GM12878 (cell line): ENCODE measurements at regions not wholly inside any gene's neighbourhood (a gene's known extent, or its start where the extent isn't known, plus 50 kb on each side); places are given as distances from the start of the nearest gene placed in this dataset.

Experiments used
- ATAC-seq: fragments of 200-7000 bp; cut with Tn5 transposase; 3 replicates; pipeline ENCODE4 v1.9.1; 2020; ENCODE audit warnings: mild to moderate bottlenecking, moderate library complexity
- BruUV-seq: library from RNA; stranded (reverse); fragments of 400-500 nt; replicated peaks from 2 replicates; lab custom pipeline; 2021; lab: Mats Ljungman, UMichigan
- CTCF ChIA-PET: fragments of 300-600 bp; sonication (Branson Sonifier 250); formaldehyde crosslinking; extraction: SDS; loops from one replicate; lab custom pipeline; 2021; ENCODE audit warnings: inconsistent platforms; lab: Yijun Ruan, JAX
- POLR2A ChIA-PET: fragments of 350-600 bp; formaldehyde crosslinking; extraction: SDS; loops from one replicate; lab custom pipeline; 2021; ENCODE audit warnings: inconsistent platforms; lab: Charles Lee
- RAD21 ChIA-PET: fragments of 300-600 bp; sonication (Branson Sonifier 250); formaldehyde crosslinking; loops from one replicate; lab custom pipeline; 2023; ENCODE audit warnings: antibody characterized with exemption; ENCODE audit not compliant: unreplicated experiment; lab: Charles Lee
- SMC1A ChIA-PET: fragments of 300-600 bp; sonication (Branson Sonifier 250); formaldehyde crosslinking; loops from one replicate; lab custom pipeline; 2023; ENCODE audit not compliant: unreplicated experiment, uncharacterized antibody; lab: Charles Lee
- DNase-seq: peaks from one replicate; pipeline ENCODE4 v3.0.0-alpha.2; 2011; ENCODE audit warnings: low read depth, low spot score
- FAIRE-seq: peaks from 3 replicates; lab custom pipeline; 2011; peaks lifted over from hg19 to GRCh38; lab: Jason Lieb, UNC
- H2AFZ ChIP-seq: 2 replicates; pipeline ENCODE4 v1.6.0; 2011; ENCODE audit warnings: low read depth, low read length, control low read depth; ENCODE audit not compliant: control insufficient read depth
- H3K27ac ChIP-seq: 2 replicates; pipeline ENCODE4 v1.5.1; 2011; ENCODE audit warnings: control low read depth; ENCODE audit not compliant: control insufficient read depth, insufficient read depth
- H3K27me3 ChIP-seq, 2 experiments: replicated peaks in 1 of 2; 2 replicates each; pipeline versions ENCODE4 v1.6.0 to v1.6.1; 2011; ENCODE audit warnings: low read length in 1 of 2; ENCODE audit not compliant: control insufficient read depth in 2 of 2, insufficient read depth in 2 of 2
- H3K36me3 ChIP-seq, 2 experiments: 2 replicates each; pipeline ENCODE4 v1.5.1; 2011; ENCODE audit warnings: low read length in 1 of 2; ENCODE audit not compliant: control insufficient read depth in 2 of 2, insufficient read depth in 2 of 2
- H3K4me1 ChIP-seq: 2 replicates; pipeline ENCODE4 v1.6.1; 2011; ENCODE audit warnings: mild to moderate bottlenecking, low read length, moderate library complexity, mixed read lengths; ENCODE audit not compliant: control insufficient read depth, insufficient read depth
- H3K4me2 ChIP-seq: 2 replicates; pipeline ENCODE4 v1.6.0; 2011; ENCODE audit warnings: control low read depth; ENCODE audit not compliant: control insufficient read depth, insufficient read depth
- H3K4me3 ChIP-seq: fragments of 200-600 bp; sonication (generic); 2 replicates; pipeline ENCODE4 v1.5.1; 2016
- H3K79me2 ChIP-seq: 2 replicates; pipeline ENCODE4 v1.6.0; 2011; ENCODE audit warnings: low read length; ENCODE audit not compliant: control insufficient read depth, insufficient read depth
- H3K9ac ChIP-seq: 2 replicates; pipeline ENCODE4 v1.8.0; 2011; ENCODE audit warnings: low read length, control low read depth, mixed read lengths; ENCODE audit not compliant: control insufficient read depth, insufficient read depth
- H3K9me3 ChIP-seq: replicated peaks from 3 replicates; pipeline ENCODE4 v1.5.1; 2011; ENCODE audit warnings: mild to moderate bottlenecking, low read length; ENCODE audit not compliant: control insufficient read depth, insufficient read depth
- H4K20me1 ChIP-seq: 2 replicates; pipeline ENCODE4 v1.6.0; 2011; ENCODE audit not compliant: control insufficient read depth, insufficient read depth
- BCL11A ChIP-seq: IDR thresholded peaks from 2 replicates; pipeline ENCODE4 v1.6.1; 2011; ENCODE audit warnings: low read depth, low read length
- CBX5 ChIP-seq: sonication (generic); IDR thresholded peaks from 2 replicates; pipeline ENCODE4 v1.6.1; 2016; ENCODE audit warnings: low read depth, moderate library complexity, mild to moderate bottlenecking, inconsistent platforms
- EP300 ChIP-seq, 2 experiments: fragments of 150-350 bp in 1 of 2; IDR thresholded peaks; 2 replicates each; pipeline ENCODE4 v1.6.1; 2011 to 2012; ENCODE audit warnings: low read depth in 2 of 2, low read length in 2 of 2, borderline replicate concordance in 1 of 2, improper control_type of control experiment in 1 of 2, inconsistent platforms in 1 of 2; ENCODE audit not compliant: control insufficient read depth in 1 of 2
- GABPA ChIP-seq: IDR thresholded peaks from 2 replicates; pipeline ENCODE4 v1.6.1; 2014; ENCODE audit warnings: antibody characterized with exemption, low read depth, mild to moderate bottlenecking, inconsistent platforms
- GATAD2B ChIP-seq: fragments of 450-650 bp; conservative IDR thresholded peaks from 2 replicates; pipeline ENCODE4 v1.6.1; 2017; ENCODE audit warnings: low read depth, mild to moderate bottlenecking, moderate library complexity
- IRF5 ChIP-seq: fragments of 450-650 bp; IDR thresholded peaks from 2 replicates; pipeline ENCODE4 v1.6.1; 2017; ENCODE audit warnings: borderline replicate concordance
- MAX ChIP-seq: IDR thresholded peaks from 2 replicates; pipeline ENCODE4 v1.6.1; 2012; ENCODE audit warnings: low read depth, low read length, improper control_type of control experiment
- MXI1 ChIP-seq: fragments of 150-350 bp; IDR thresholded peaks from 2 replicates; pipeline ENCODE4 v1.6.1; 2011; ENCODE audit warnings: low read depth, mild to moderate bottlenecking, inconsistent platforms, low read length, improper control_type of control experiment
- RFX5 ChIP-seq: IDR thresholded peaks from 2 replicates; pipeline ENCODE4 v1.6.1; 2011; ENCODE audit warnings: low read depth, low read length, improper control_type of control experiment
- SMARCA5 ChIP-seq: fragments of 450-650 bp; IDR thresholded peaks from 2 replicates; pipeline ENCODE4 v1.6.1; 2017; ENCODE audit warnings: mild to moderate bottlenecking
- TCF12 ChIP-seq: IDR thresholded peaks from 2 replicates; pipeline ENCODE4 v1.6.1; 2011; ENCODE audit warnings: low read depth, mild to moderate bottlenecking, low read length
- TCF3 ChIP-seq: IDR thresholded peaks from 2 replicates; pipeline ENCODE4 v1.6.1; 2012; ENCODE audit warnings: low read depth, mild to moderate bottlenecking, low read length, borderline replicate concordance; ENCODE audit not compliant: insufficient read depth
- ZSCAN29 ChIP-seq: fragments of 450-650 bp; IDR thresholded peaks from 2 replicates; pipeline ENCODE4 v1.6.1; 2017; ENCODE audit warnings: mild to moderate bottlenecking, moderate library complexity
- WGBS: methylation state at CpG from one replicate; pipeline ENCODE4 v1.1.6; 2016; ENCODE audit warnings: low lambda C conversion rate; ENCODE audit not compliant: insufficient replicate concordance, insufficient coverage; ENCODE audit errors: missing lambda C conversion rate; 5-methylcytosine and 5-hydroxymethylcytosine counted together
- in situ Hi-C: fragments of 300-500 bp; cut with MboI; formaldehyde crosslinking; loops from 9 replicates; pipeline ENCODE4 v1.14.3; 2018; ENCODE audit warnings: mixed read lengths
- intact Hi-C: fragments of 100-400 bp; cut with micrococcal nuclease; formaldehyde crosslinking; loops from one replicate; pipeline ENCODE4 v1.14.2; 2022; ENCODE audit not compliant: unreplicated experiment
- TF ChIP-seq, protein P1 (sequence below): IDR thresholded peaks from 2 replicates; pipeline ENCODE4 v1.6.1; 2011; ENCODE audit warnings: borderline replicate concordance, low read depth, mild to moderate bottlenecking, moderate library complexity, mixed read lengths, low read length; ENCODE audit not compliant: insufficient read depth; ENCODE audit errors: extremely low read length

DNA sequence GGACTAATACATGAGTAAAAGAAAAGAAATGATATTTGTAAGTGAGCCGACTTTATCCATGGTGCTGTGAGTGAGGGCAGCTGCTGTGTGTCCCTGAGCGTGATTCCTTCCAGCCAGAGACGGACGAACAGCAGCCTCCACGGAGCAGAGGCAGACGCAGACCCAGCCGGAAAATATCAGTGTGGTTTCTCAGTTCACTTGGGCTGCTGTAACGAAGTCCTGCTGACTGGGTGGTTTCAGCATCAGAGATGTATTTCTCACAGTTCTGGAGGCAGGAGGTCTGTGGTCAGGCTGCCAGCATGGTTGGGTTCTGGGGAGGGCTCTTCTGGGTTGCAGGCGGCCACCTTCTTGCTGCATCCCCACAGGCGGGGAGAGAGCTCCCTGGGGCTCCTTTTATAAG lies 375.6 kb downstream of the GLRX3 start:
- DNase-seq (no peak), ATAC-seq (no peak), FAIRE-seq (no peak)
- Histone ChIP-seq H3K36me3 (no peaks in the 10 kb centered on the region), H3K9me3 (no peaks in the 10 kb centered on the region; the same call in 2 of the 3 replicates), H3K9ac (no peak overlapping the region), H3K4me3 (no peak overlapping the region), H3K4me2 (no peak overlapping the region), H3K27me3 (no peaks in the 10 kb centered on the region), H3K27ac (no peak overlapping the region), H3K79me2 (no peaks in the 10 kb centered on the region), H3K4me1 (no peaks in the 10 kb centered on the region), H4K20me1 (no peaks in the 10 kb centered on the region), H2AFZ (no peak overlapping the region)
- POLR2A ChIA-PET = no interaction called here
- intact Hi-C loops (no loop called here), in situ Hi-C loops (no loop called here)
- 27% methylated on average over 10 of the region's 10 CpGs for WGBS
- BruUV-seq = no TSS peak
- RAD21 ChIA-PET = no interaction called here
- TF ChIP-seq EP300 (IDR thresholded peaks at IDR 0.05; ENCODE audit: borderline replicate concordance in 1 of 2, control insufficient read depth in 1 of 2, low read depth in 2 of 2, low read length in 2 of 2) = no peak
- TF ChIP-seq SMARCA5 = no peak
- TF ChIP-seq TCF12 = no peak
- no peak for TF ChIP-seq MXI1
- SMC1A ChIA-PET = no interaction called here
- CTCF ChIA-PET = no interaction called here

DNA sequence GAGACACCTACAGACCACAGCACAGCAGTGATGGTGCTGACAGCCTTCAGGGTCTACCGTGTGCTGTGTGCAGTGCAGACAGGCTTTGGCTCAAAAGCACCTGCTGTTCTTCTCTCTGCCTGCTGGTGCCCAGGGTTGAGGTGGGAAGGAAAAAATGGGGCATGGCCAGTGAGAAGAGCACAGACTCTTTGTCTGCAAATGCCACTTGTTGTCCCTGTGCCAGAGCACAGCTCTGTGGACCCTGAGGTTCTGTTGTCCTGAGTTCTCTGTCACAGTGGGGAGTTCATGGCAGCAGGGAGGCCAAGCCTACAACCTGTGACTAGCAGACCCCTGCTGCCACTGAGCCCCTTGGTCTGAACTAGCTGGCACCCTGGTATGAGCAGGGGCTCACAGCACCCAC lies 376.7 kb downstream of the GLRX3 start:
- RAD21 ChIA-PET = no interaction called here
- no peaks in the 10 kb centered on the region for H4K20me1 ChIP-seq
- no peak overlapping the region for H2AFZ ChIP-seq
- no peaks in the 10 kb centered on the region for H3K27me3 ChIP-seq
- WGBS = 0% methylated on average over 1 of the region's 1 CpG
- H3K9me3 ChIP-seq = no peaks in the 10 kb centered on the region; the same call in 2 of the 3 replicates
- H3K79me2 ChIP-seq = no peaks in the 10 kb centered on the region
- H3K9ac ChIP-seq = no peak overlapping the region
- ATAC-seq (no peak), FAIRE-seq (no peak), DNase-seq (no peak)
- no peaks in the 10 kb centered on the region for H3K36me3 ChIP-seq
- intact Hi-C loops (no loop called here), in situ Hi-C loops (no loop called here)
- H3K4me1 ChIP-seq = no peaks in the 10 kb centered on the region
- SMC1A ChIA-PET = no interaction called here
- H3K4me3 ChIP-seq = no peak overlapping the region
- TF ChIP-seq, protein P1, sequence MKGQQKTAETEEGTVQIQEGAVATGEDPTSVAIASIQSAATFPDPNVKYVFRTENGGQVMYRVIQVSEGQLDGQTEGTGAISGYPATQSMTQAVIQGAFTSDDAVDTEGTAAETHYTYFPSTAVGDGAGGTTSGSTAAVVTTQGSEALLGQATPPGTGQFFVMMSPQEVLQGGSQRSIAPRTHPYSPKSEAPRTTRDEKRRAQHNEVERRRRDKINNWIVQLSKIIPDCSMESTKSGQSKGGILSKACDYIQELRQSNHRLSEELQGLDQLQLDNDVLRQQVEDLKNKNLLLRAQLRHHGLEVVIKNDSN = no peak
- TF ChIP-seq IRF5 (no peak), BCL11A (no peak), GATAD2B (no peak), ZSCAN29 (no peak), MAX (no peak), CBX5 (no peak), TCF3 (no peak), RFX5 (no peak), GABPA (no peak)
- CTCF ChIA-PET = no interaction called here
- no peak overlapping the region for H3K4me2 ChIP-seq
- H3K27ac ChIP-seq = no peak overlapping the region
- no TSS peak for BruUV-seq
- POLR2A ChIA-PET = no interaction called here
